GM23338 (cell line): ENCODE measurements at regions not wholly inside any gene's neighbourhood (a gene's known extent, or its start where the extent isn't known, plus 50 kb on each side); places are given as distances from the start of the nearest gene placed in this dataset.

ENCODE experiments used
- CREB1 ChIP-seq: fragments of 250-450 bp; sonication (Bioruptor Pico); IDR thresholded peaks from 2 replicates; pipeline ENCODE4 v1.5.0; 2020; ENCODE audit warnings: low read depth, mild to moderate bottlenecking, moderate library complexity
- CTCF ChIP-seq, 2 experiments: fragments of 200-600 bp in 1 of 2; sonication (generic) in 1 of 2; conservative IDR thresholded peaks; 2 replicates each; pipeline versions ENCODE4 v1.5.1 to v1.6.1; 2016 to 2017; ENCODE audit warnings: antibody characterized with exemption in 2 of 2, low read depth in 2 of 2, mild to moderate bottlenecking in 2 of 2, moderate library complexity in 1 of 2
- ETS1 ChIP-seq: IDR thresholded peaks from 2 replicates; pipeline ENCODE4 v1.6.1; 2016; ENCODE audit warnings: antibody characterized with exemption
- EZH2 ChIP-seq: fragments of 200-600 bp; sonication (generic); IDR thresholded peaks from one replicate; pipeline ENCODE4 v1.8.0; 2017; ENCODE audit warnings: antibody characterized with exemption, mild to moderate bottlenecking, low read depth; ENCODE audit not compliant: unreplicated experiment
- EZH2phosphoT487 ChIP-seq: fragments of 200-600 bp; sonication (generic); IDR thresholded peaks from one replicate; pipeline ENCODE4 v1.8.1; 2018; ENCODE audit warnings: antibody characterized with exemption; ENCODE audit not compliant: unreplicated experiment
- POLR2AphosphoS5 ChIP-seq: IDR thresholded peaks from 2 replicates; pipeline ENCODE4 v1.6.1; 2016; ENCODE audit warnings: antibody characterized with exemption, low read depth
- STAT1 ChIP-seq: IDR thresholded peaks from one replicate; pipeline ENCODE4 v1.6.1; 2016; ENCODE audit warnings: antibody characterized with exemption; ENCODE audit not compliant: unreplicated experiment

- TF ChIP-seq CTCF (conservative IDR thresholded peaks at IDR 0.05; ENCODE audit: low read depth in 2 of 2) (no peak), EZH2phosphoT487 (no peak), POLR2AphosphoS5 (no peak), ETS1 (no peak), STAT1 (no peak), CREB1 (no peak), EZH2 (no peak)
These were observed 440.9 kb downstream of the HACE1 start for GRCh38 chr6:104418839-104419238.
